MM.1S (cell line): ENCODE measurements at regions not wholly inside any gene's neighbourhood (a gene's known extent, or its start where the extent isn't known, plus 50 kb on each side); places are given as distances from the start of the nearest gene placed in this dataset.

ENCODE experiments used
- CTCF ChIP-seq: fragments of 300-600 bp; sonication (generic); IDR thresholded peaks from 2 replicates; pipeline ENCODE4 v1.5.1; 2016; ENCODE audit warnings: antibody characterized with exemption, low read length, mixed read lengths
- EZH2 ChIP-seq: fragments of 300-600 bp; sonication (generic); optimal IDR thresholded peaks from 2 replicates; pipeline ENCODE3; 2017; ENCODE audit warnings: low read depth, mild to moderate bottlenecking, antibody characterized with exemption, low read length, mixed read lengths

DNA sequence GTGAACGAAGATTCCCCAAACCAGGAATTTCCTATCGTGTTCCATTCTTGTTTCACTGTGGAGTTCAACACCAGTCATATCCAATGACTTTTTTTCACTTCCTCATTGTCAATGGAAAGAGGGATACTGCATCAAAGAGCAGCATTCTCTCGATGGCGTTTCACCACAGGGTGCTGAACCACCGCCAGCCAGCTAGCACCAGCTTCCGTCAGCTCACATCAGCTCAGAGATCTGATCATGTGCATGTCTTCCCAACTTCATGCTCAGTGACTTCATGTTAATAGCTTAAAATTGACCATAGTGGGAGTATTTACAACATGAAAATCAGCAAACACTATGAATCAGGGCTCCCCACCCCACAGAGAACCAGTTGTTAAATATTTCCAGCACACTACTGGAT lies 359.9 kb downstream of the TNS1 start:
- TF ChIP-seq CTCF: no peak
- TF ChIP-seq EZH2: no peak
